ENCODE measurements at regions not wholly inside any gene's neighbourhood (a gene's known extent, or its start where the extent isn't known, plus 50 kb on each side); places are given as distances from the start of the nearest gene placed in this dataset.
"Not testable (repeated sequence)": the region's sequence is repeated elsewhere in the genome, so short reads cannot be mapped to it uniquely, and the experiment has no call there.

GRCh38 chr2:133871545-133872209 is 303.4 kb upstream of the NCKAP5 start:
- Mint-ChIP-seq H3K4me3 (no peak overlapping the region), H3K36me3 (ENCODE audit: low read depth) (peaks cover 3% of the 10 kb centered on the region), H3K27me3 (ENCODE audit: low read depth, poor library complexity) (peaks cover 5% of the 10 kb centered on the region), H3K4me1 (no peaks in the 10 kb centered on the region), H3K27ac (no peak overlapping the region), H3K9me3 (peaks cover 24% of the 10 kb centered on the region)
- DNase-seq = no peak
- TF ChIP-seq CTCF (IDR thresholded peaks at IDR 0.05) = no peak

- peaks cover 12% of the 10 kb centered on the region for H3K27me3 Mint-ChIP-seq (ENCODE audit: low read depth, poor library complexity)
- DNase-seq = no peak
- no peaks in the 10 kb centered on the region for H3K4me1 Mint-ChIP-seq
- TF ChIP-seq CTCF (IDR thresholded peaks at IDR 0.05) = no peak
- no peak overlapping the region for H3K4me3 Mint-ChIP-seq
- peaks cover 4% of the 10 kb centered on the region for H3K9me3 Mint-ChIP-seq
- H3K36me3 Mint-ChIP-seq (ENCODE audit: low read depth) = peaks cover 3% of the 10 kb centered on the region
- no peak overlapping the region for H3K27ac Mint-ChIP-seq
These were observed 310.1 kb upstream of the NCKAP5 start for GRCh38 chr2:133878326-133878725.

- no peak for TF ChIP-seq CTCF (IDR thresholded peaks at IDR 0.05)
These were observed 311.4 kb upstream of the NCKAP5 start for GRCh38 chr2:133879703-133880102.

GRCh38 chr2:133882159-133882558 is 313.9 kb upstream of the NCKAP5 start:
- H3K27ac Mint-ChIP-seq; H3K36me3 Mint-ChIP-seq (ENCODE audit: low read depth); H3K4me3 Mint-ChIP-seq; DNase-seq; H3K4me1 Mint-ChIP-seq; H3K9me3 Mint-ChIP-seq: not testable (repeated sequence)
- peaks cover 12% of the 10 kb centered on the region for H3K27me3 Mint-ChIP-seq (ENCODE audit: low read depth, poor library complexity)

More at GRCh38 chr2:133879703-133880102, 311.4 kb upstream of the NCKAP5 start:
- no peak overlapping the region for H3K27ac Mint-ChIP-seq
- peaks cover 12% of the 10 kb centered on the region for H3K27me3 Mint-ChIP-seq (ENCODE audit: low read depth, poor library complexity)
- no peak for DNase-seq
- H3K9me3 Mint-ChIP-seq = peaks cover 4% of the 10 kb centered on the region
- no peak overlapping the region for H3K4me3 Mint-ChIP-seq
- peaks cover 3% of the 10 kb centered on the region for H3K36me3 Mint-ChIP-seq (ENCODE audit: low read depth)
- no peaks in the 10 kb centered on the region for H3K4me1 Mint-ChIP-seq

- H3K4me3 Mint-ChIP-seq = no peak overlapping the region
- no peak for DNase-seq
These were observed 316.6 kb upstream of the NCKAP5 start for GRCh38 chr2:133884739-133885381.

GRCh38 chr2:133885847-133886246 is 317.6 kb upstream of the NCKAP5 start:
- no peak for DNase-seq
- Mint-ChIP-seq H3K36me3 (ENCODE audit: low read depth) (no peaks in the 10 kb centered on the region), H3K4me1 (peaks cover 7% of the 10 kb centered on the region), H3K9me3 (no peaks in the 10 kb centered on the region), H3K27me3 (ENCODE audit: low read depth, poor library complexity) (peaks cover 8% of the 10 kb centered on the region), H3K27ac (no peak overlapping the region), H3K4me3 (no peak overlapping the region)
- no peak for TF ChIP-seq CTCF (IDR thresholded peaks at IDR 0.05)

More at GRCh38 chr2:133884739-133885381, 316.6 kb upstream of the NCKAP5 start:
- H3K27ac Mint-ChIP-seq = no peak overlapping the region
- peaks cover 12% of the 10 kb centered on the region for H3K27me3 Mint-ChIP-seq (ENCODE audit: low read depth, poor library complexity)
- H3K4me1 Mint-ChIP-seq = peaks cover 7% of the 10 kb centered on the region
- no peaks in the 10 kb centered on the region for H3K36me3 Mint-ChIP-seq (ENCODE audit: low read depth)
- TF ChIP-seq CTCF (IDR thresholded peaks at IDR 0.05) = no peak
- no peaks in the 10 kb centered on the region for H3K9me3 Mint-ChIP-seq
